Body of pancreas (tissue), 4 donors: ENCODE measurements at regions not wholly inside any gene's neighbourhood (a gene's known extent, or its start where the extent isn't known, plus 50 kb on each side); places are given as distances from the start of the nearest gene placed in this dataset.

ENCODE experiments used
- ATAC-seq: fragments of 150-250 bp; one replicate; pipeline ENCODE4 v1.9.1; 2016
- DNase-seq, 4 donors: peaks; one replicate each; pipeline ENCODE4 v3.0.0-alpha.2; 2019
- H3K27ac ChIP-seq, 4 donors: fragments of 200-600 bp; sonication (generic); 1 replicate in 3 of 4; 2 replicates in 1 of 4; pipeline versions ENCODE4 v1.5.1 to v1.6.1; 2016 to 2019; ENCODE audit warnings: mild to moderate bottlenecking in 1 of 4, mixed read lengths in 1 of 4, moderate library complexity in 1 of 4
- H3K27me3 ChIP-seq, 2 donors: fragments of 200-600 bp; sonication (generic); one replicate each; pipeline ENCODE4 v1.6.0; 2016; ENCODE audit warnings: mild to moderate bottlenecking in 1 of 2
- H3K36me3 ChIP-seq, 2 donors: fragments of 200-600 bp; sonication (generic); replicated peaks in 1 of 2; 2 replicates each; pipeline ENCODE4 v1.5.1; 2016; ENCODE audit warnings: low read depth in 2 of 2; ENCODE audit not compliant: insufficient read depth in 1 of 2
- H3K4me1 ChIP-seq: fragments of 200-600 bp; sonication (generic); one replicate; pipeline ENCODE4 v1.6.0; 2016
- H3K4me3 ChIP-seq, 2 donors: fragments of 200-600 bp; sonication (generic); 1 replicate in 1 of 2; 2 replicates in 1 of 2; pipeline ENCODE4 v1.5.1; 2016 to 2019
- H3K9me3 ChIP-seq, 3 donors: fragments of 200-600 bp; sonication (generic); 1 replicate in 2 of 3; 2 replicates in 1 of 3; pipeline ENCODE4 v1.5.1; 2016
- POLR2A ChIP-seq, 3 donors: fragments of 450-650 bp; IDR thresholded peaks; one replicate each; pipeline ENCODE4 v1.6.1; 2016; ENCODE audit warnings: antibody characterized with exemption in 3 of 3, mild to moderate bottlenecking in 2 of 3
- WGBS, 2 donors: methylation state at CpG; one replicate each; pipeline ENCODE4 v1.1.5; 2017; 5-methylcytosine and 5-hydroxymethylcytosine counted together
- intact Hi-C: fragments of 100-400 bp; cut with DNase I; formaldehyde crosslinking; loops from one replicate; pipeline ENCODE4 v1.15.1; 2023
- TF ChIP-seq, protein P1 (sequence below), 7 experiments: fragments of 450-650 bp in 4 of 7; fragments of 200-600 bp in 3 of 7; sonication (generic) in 3 of 7; IDR thresholded peaks; one replicate each; pipeline ENCODE4 v1.5.1; 2016 to 2019; ENCODE audit warnings: antibody characterized with exemption in 7 of 7

GRCh38 chr1:222892137-222892769 is 77.4 kb downstream of the DISP1 start:
- H3K36me3 ChIP-seq: no peaks in the 10 kb centered on the region
- DNase-seq (no peak), ATAC-seq (no peak)
- 74 to 77% methylated on average over 8 of the region's 8 CpGs for WGBS, 2 donors
- intact Hi-C loops: no loop called here
- no peaks in the 10 kb centered on the region for H3K27me3 ChIP-seq
- no peak for TF ChIP-seq POLR2A (IDR thresholded peaks at IDR 0.05)
- TF ChIP-seq, protein P1, sequence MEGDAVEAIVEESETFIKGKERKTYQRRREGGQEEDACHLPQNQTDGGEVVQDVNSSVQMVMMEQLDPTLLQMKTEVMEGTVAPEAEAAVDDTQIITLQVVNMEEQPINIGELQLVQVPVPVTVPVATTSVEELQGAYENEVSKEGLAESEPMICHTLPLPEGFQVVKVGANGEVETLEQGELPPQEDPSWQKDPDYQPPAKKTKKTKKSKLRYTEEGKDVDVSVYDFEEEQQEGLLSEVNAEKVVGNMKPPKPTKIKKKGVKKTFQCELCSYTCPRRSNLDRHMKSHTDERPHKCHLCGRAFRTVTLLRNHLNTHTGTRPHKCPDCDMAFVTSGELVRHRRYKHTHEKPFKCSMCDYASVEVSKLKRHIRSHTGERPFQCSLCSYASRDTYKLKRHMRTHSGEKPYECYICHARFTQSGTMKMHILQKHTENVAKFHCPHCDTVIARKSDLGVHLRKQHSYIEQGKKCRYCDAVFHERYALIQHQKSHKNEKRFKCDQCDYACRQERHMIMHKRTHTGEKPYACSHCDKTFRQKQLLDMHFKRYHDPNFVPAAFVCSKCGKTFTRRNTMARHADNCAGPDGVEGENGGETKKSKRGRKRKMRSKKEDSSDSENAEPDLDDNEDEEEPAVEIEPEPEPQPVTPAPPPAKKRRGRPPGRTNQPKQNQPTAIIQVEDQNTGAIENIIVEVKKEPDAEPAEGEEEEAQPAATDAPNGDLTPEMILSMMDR (IDR thresholded peaks at IDR 0.05): no peak
- H3K4me1 ChIP-seq: no peaks in the 10 kb centered on the region
- no peak overlapping the region for H3K4me3 ChIP-seq
- no peak overlapping the region for H3K27ac ChIP-seq
- no peaks in the 10 kb centered on the region for H3K9me3 ChIP-seq

DNA sequence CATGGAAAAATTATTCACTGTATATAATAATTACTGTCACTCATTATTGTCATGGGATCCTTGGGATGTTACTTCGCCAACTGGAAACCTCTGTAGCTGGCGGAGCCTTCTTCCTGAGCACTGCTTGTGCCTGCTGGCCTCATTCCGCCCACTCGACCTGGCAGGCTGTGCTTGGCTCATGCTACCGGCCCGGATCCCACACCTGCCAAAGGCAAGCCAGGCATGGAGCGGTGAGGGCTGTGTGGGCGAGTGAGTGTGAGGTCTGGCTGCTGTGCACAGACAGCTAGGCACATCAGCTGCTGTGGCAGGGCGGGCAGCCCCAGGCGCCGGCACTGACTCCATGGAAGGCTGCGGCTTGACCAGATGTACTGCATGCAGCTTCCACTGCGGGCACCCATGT is 78.4 kb downstream of the DISP1 start:
- Histone ChIP-seq H3K9me3 (no peaks in the 10 kb centered on the region), H3K4me1 (no peaks in the 10 kb centered on the region), H3K36me3 (no peaks in the 10 kb centered on the region), H3K27ac (no peak overlapping the region), H3K27me3 (no peaks in the 10 kb centered on the region), H3K4me3 (no peak overlapping the region)
- 90 to 93% methylated on average over 11 to 13 of the region's 13 CpGs for WGBS, 2 donors
- no peak for ATAC-seq
- DNase-seq: no peak
- TF ChIP-seq POLR2A (IDR thresholded peaks at IDR 0.05): no peak
- TF ChIP-seq, protein P1 (IDR thresholded peaks at IDR 0.05): no peak
- intact Hi-C loops: no loop called here

DNA sequence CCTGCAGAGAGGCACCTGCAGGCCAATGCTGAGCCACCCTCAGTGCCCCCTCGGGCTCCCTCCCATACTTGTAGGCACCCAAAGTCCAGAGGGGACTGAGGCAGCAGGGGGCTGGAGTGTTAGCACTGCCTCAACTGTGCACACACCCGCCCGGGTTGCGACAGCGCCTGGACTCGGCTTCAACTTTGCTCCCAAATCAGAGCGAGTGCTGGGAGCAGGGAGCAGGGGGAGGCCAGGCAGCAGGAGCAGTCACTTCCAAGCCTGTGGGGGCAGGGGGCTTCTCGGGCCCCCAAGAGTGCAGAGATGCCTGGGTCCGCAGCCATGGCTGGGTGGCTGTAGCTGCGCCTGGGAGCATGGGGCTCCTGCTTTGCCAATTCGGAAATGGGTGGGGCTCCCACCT is 79.5 kb downstream of the DISP1 start:
- DNase-seq (no peak), ATAC-seq (no peak)
- H3K9me3 ChIP-seq: no peaks in the 10 kb centered on the region
- H3K27ac ChIP-seq: no peak overlapping the region
- no peaks in the 10 kb centered on the region for H3K27me3 ChIP-seq
- no peak overlapping the region for H3K4me3 ChIP-seq
- no peaks in the 10 kb centered on the region for H3K4me1 ChIP-seq
- WGBS, 2 donors: 86 to 94% methylated on average over 3 to 6 of the region's 11 CpGs
- intact Hi-C loops: no loop called here
- H3K36me3 ChIP-seq: no peaks in the 10 kb centered on the region
- TF ChIP-seq, protein P1 (IDR thresholded peaks at IDR 0.05): no peak
- no peak for TF ChIP-seq POLR2A (IDR thresholded peaks at IDR 0.05)

- TF ChIP-seq, protein P1 (IDR thresholded peaks at IDR 0.05): no peak
- no peak for TF ChIP-seq POLR2A (IDR thresholded peaks at IDR 0.05)
- no peak for ATAC-seq
- no peak overlapping the region for H3K27ac ChIP-seq
- H3K36me3 ChIP-seq: no peaks in the 10 kb centered on the region
- no peak for DNase-seq
- no peak overlapping the region for H3K4me3 ChIP-seq
- H3K4me1 ChIP-seq: no peaks in the 10 kb centered on the region
- intact Hi-C loops: no loop called here
- no peaks in the 10 kb centered on the region for H3K9me3 ChIP-seq
- H3K27me3 ChIP-seq: no peaks in the 10 kb centered on the region
- WGBS, 2 donors: 71% methylated on average over 3 of the region's 3 CpGs
These were observed 82.0 kb downstream of the DISP1 start for GRCh38 chr1:222896630-222897526.
